GM12878 (cell line): ENCODE measurements at regions not wholly inside any gene's neighbourhood (a gene's known extent, or its start where the extent isn't known, plus 50 kb on each side); places are given as distances from the start of the nearest gene placed in this dataset.

Source experiments
- CREB1 ChIP-seq: IDR thresholded peaks from 2 replicates; pipeline ENCODE4 v1.6.1; 2012; ENCODE audit warnings: low read depth, mild to moderate bottlenecking, inconsistent platforms
- IRF4 ChIP-seq: IDR thresholded peaks from 2 replicates; pipeline ENCODE4 v1.6.1; 2011; ENCODE audit warnings: low read depth, low read length
- MEF2A ChIP-seq: IDR thresholded peaks from 2 replicates; pipeline ENCODE4 v1.6.1; 2011; ENCODE audit warnings: low read depth, mild to moderate bottlenecking, low read length, moderate library complexity; ENCODE audit not compliant: insufficient read depth
- POLR2A ChIP-seq: IDR thresholded peaks from 2 replicates; pipeline ENCODE4 v1.6.1; 2011; ENCODE audit warnings: low read depth, mild to moderate bottlenecking, low read length
- SREBF2 ChIP-seq: IDR thresholded peaks from 2 replicates; pipeline ENCODE4 v1.6.1; 2012; ENCODE audit warnings: mild to moderate bottlenecking, low read length
- TBL1XR1 ChIP-seq: IDR thresholded peaks from 2 replicates; pipeline ENCODE4 v1.6.1; 2012; ENCODE audit warnings: low read depth, low read length, improper control_type of control experiment
- YBX1 ChIP-seq: fragments of 450-650 bp; IDR thresholded peaks from 2 replicates; pipeline ENCODE4 v1.6.1; 2016; ENCODE audit warnings: antibody characterized with exemption
- TF ChIP-seq, protein P1 (sequence below): IDR thresholded peaks from 2 replicates; pipeline ENCODE4 v1.6.1; 2011; ENCODE audit warnings: low read depth, mild to moderate bottlenecking, low read length, moderate library complexity, borderline replicate concordance; ENCODE audit errors: extremely low read depth
- TF ChIP-seq, protein P2 (sequence below): IDR thresholded peaks from 2 replicates; pipeline ENCODE4 v1.6.1; 2012; ENCODE audit warnings: low read depth, low read length, improper control_type of control experiment

DNA sequence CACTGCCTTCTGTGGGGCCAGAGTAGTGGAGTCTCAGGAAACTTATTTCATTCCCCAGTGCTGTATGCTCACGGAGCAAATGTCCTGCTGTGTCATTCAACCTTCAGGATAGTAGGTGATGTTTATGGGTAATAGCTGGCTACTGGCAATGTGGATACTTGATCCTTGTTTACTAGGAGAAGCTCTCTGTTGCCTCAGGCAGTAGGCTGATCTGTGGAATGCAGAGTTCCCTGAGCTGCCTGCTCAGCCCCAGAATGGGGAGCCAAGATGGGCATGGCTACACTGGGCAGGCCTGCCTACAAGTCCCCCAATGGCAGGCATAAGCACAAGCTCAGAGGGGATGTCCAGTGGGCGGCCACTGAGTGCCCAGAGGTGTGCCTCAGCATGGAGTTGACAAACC is 323.1 kb upstream of the KCNN2 start:
- TF ChIP-seq MEF2A (no peak), TBL1XR1 (no peak), SREBF2 (no peak), IRF4 (no peak), YBX1 (no peak), POLR2A (no peak), CREB1 (no peak)
- TF ChIP-seq, protein P1, sequence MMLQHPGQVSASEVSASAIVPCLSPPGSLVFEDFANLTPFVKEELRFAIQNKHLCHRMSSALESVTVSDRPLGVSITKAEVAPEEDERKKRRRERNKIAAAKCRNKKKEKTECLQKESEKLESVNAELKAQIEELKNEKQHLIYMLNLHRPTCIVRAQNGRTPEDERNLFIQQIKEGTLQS, result no peak
- TF ChIP-seq, protein P2, sequence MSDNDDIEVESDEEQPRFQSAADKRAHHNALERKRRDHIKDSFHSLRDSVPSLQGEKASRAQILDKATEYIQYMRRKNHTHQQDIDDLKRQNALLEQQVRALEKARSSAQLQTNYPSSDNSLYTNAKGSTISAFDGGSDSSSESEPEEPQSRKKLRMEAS, result no peak
